ENCODE measurements at regions not wholly inside any gene's neighbourhood (a gene's known extent, or its start where the extent isn't known, plus 50 kb on each side); places are given as distances from the start of the nearest gene placed in this dataset.
"Not testable (repeated sequence)": the region's sequence is repeated elsewhere in the genome, so short reads cannot be mapped to it uniquely, and the experiment has no call there.

GRCh38 chrX:66110112-66110511 lies 53.9 kb upstream of the HEPH start:
- FAIRE-seq: peak; percentile 84

DNA sequence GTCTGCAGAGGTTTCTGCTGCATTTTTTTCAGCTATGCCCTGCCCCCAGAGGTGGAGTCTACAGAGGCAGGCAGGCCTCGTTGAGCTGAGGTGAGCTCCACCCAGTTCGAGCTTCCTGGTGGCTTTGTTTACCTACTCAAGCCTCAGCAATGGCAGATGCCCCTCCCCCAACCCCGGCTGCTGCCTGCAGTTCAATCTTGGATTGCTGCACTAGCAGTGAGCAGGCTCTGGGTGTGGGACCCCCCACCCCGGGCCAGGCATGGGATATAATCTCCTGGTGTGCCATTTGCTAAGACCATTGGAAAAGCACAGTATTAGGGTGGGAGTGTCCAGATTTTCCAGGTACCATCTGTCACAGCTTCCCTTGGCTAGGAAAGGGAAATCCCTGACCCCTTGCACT lies 56.2 kb upstream of the HEPH start:
- not testable (repeated sequence) for FAIRE-seq

DNA sequence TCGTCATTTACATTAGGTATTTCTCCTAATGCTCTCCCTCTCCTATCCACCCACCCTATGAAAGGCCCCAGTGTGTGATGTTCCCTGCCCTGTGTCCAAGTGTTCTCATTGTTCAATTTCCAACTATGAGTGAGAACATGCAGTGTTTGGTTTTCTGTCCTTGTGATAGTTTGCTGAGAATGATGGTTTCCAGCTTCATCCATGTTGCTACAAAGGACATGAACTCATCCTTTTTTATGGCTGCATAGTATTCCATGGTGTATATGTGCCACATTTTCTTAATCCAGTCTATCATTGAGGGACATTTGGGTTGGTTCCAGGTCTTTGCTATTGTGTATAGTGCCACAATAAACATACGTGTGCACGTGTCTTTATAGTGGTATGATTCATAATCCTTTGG lies 61.6 kb upstream of the HEPH start:
- FAIRE-seq: not testable (repeated sequence)

DNA sequence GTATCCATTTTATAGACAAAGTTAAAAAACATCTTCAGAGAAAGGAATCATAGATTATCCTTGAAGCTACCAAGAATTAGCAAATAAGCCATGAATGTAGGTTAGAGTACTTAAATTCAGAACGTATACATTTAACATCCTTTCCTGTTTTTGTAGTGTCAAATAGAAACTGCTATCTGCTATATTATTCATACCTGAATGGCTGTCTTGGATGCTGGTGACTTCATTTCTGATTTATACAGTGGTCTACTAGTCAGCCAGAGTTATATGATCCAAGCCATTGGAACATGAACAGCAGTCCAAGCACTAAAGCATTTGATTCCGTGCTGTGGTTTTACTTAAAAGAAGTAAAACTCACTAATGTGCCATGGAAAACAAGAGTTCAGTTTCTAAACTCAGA lies 58.3 kb upstream of the VSIG4 start:
- FAIRE-seq: no peak

GRCh38 chrX:66096987-66097386 lies 57.1 kb upstream of the VSIG4 start:
- FAIRE-seq: not testable (repeated sequence)

- FAIRE-seq: not testable (repeated sequence)
These were observed 50.1 kb upstream of the VSIG4 start for GRCh38 chrX:66090004-66090403.

Data from colon (tissue), 2 donors.